Activated CD8-positive, alpha-beta memory T cell treated with anti-CD3 and anti-CD28 coated beads for 36 hours (primary cell): ENCODE measurements at regions not wholly inside any gene's neighbourhood (a gene's known extent, or its start where the extent isn't known, plus 50 kb on each side); places are given as distances from the start of the nearest gene placed in this dataset.

Experiments
- CTCF ChIA-PET: fragments of 350-600 bp; sonication (Branson Sonifier 250); formaldehyde crosslinking; loops from one replicate; lab custom pipeline; 2021; ENCODE audit warnings: antibody characterized with exemption; lab: Charles Lee
- POLR2A ChIA-PET: fragments of 350-600 bp; sonication (Branson Sonifier 250); formaldehyde crosslinking; loops from one replicate; lab custom pipeline; 2021; ENCODE audit warnings: antibody characterized with exemption; lab: Charles Lee

GRCh38 chr5:62717301-62717933 is 138.8 kb downstream of the LRRC70 start:
- CTCF ChIA-PET, result no interaction called here
- POLR2A ChIA-PET, result no interaction called here

GRCh38 chr5:62714296-62714695 is 135.7 kb downstream of the LRRC70 start:
- ChIA-PET POLR2A (no interaction called here), CTCF (no interaction called here)

GRCh38 chr5:62708481-62709325 is 130.1 kb downstream of the LRRC70 start:
- ChIA-PET CTCF (no interaction called here), POLR2A (no interaction called here)

DNA sequence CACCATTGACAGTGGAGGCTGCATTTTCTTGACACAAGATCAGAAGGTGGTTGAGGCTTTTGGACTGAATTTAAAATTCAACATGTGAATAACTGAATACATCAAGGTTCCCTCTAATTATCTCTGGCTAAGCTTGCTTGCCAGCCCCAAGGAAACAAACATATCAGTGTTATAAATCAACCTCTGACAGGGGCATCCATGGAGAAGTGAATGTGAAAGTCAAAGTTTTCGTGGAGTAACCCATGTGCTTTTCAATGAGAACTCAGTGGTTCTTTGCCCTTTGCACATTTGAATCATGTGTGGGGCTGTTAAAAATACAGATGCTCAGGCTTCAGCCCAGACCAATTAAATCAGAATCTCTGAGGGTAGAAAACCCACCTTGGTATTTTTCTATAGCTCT is 128.9 kb downstream of the LRRC70 start:
- ChIA-PET POLR2A (no interaction called here), CTCF (no interaction called here)

GRCh38 chr5:62707131-62707530 is 128.5 kb downstream of the LRRC70 start:
- ChIA-PET CTCF (no interaction called here), POLR2A (no interaction called here)

DNA sequence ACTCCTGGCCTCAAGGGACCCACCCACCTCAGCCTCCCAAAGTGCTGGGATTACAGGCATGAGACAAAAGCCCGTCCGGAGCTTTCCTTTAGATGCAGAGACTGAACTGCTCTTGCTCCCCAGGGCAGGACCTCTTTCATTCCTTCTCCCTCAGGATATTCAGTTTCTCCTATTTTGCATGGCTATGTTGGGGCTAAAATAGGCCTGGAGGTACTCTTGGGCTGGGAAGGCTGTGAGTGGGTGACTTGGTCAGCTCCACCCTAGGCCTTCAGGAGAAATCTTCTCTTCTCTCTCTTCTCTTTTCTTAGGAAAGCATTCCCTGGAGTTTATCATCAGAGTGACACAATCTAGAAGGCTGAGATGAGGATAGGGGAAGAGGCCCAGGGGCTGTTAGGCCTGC is 126.4 kb downstream of the LRRC70 start:
- ChIA-PET POLR2A (no interaction called here), CTCF (interaction anchor here (0.9 kb wide), 1 partner anchor 14 kb away, joined by 3 read pairs; no protein-coding TSS in a partner anchor)

GRCh38 chr5:62702126-62702525 is 123.5 kb downstream of the LRRC70 start:
- ChIA-PET CTCF (no interaction called here), POLR2A (no interaction called here)

DNA sequence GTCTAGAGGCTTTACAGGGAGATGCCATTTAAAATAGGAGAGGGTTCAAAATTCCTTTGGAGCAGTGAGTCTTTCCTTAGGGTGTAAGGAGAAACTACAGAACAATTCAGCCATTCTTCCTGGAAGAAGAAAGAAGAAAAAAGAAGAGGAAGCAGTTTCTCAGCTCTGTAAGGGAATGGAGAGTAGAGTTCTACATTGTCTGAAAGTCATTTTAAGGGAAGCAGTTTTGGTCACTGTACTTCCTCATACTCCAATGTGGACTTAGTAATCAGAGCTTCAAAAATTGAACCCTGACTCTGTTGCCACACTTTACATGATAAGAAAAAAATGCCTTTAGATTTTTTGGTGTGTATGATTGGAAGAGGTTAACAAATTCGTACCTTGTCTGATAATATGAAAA is 122.4 kb downstream of the LRRC70 start:
- POLR2A ChIA-PET, result no interaction called here
- CTCF ChIA-PET, result no interaction called here

GRCh38 chr5:62698756-62699155 is 120.1 kb downstream of the LRRC70 start:
- CTCF ChIA-PET, result no interaction called here

DNA sequence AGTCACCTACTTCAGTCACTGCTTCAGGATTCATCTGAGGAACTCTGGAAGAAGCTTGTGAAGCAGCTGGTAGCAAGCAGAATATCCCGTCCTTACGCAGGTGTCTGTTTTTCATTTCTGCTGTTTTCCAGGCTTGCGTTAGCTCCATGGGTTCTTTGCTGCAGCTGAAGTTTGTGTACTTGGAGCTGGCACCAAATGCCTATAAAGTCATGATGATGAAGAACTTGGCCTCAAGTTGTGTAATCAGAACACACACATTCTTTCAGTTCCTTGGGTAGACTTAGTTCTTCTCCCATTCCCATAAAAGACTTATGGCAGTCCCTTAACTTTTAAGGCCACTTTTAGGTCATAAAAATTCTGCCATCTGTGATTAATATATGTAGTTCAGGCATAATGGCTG is 116.7 kb downstream of the LRRC70 start:
- ChIA-PET CTCF (no interaction called here), POLR2A (no interaction called here)

More at GRCh38 chr5:62698756-62699155, 120.1 kb downstream of the LRRC70 start:
- POLR2A ChIA-PET, result no interaction called here

DNA sequence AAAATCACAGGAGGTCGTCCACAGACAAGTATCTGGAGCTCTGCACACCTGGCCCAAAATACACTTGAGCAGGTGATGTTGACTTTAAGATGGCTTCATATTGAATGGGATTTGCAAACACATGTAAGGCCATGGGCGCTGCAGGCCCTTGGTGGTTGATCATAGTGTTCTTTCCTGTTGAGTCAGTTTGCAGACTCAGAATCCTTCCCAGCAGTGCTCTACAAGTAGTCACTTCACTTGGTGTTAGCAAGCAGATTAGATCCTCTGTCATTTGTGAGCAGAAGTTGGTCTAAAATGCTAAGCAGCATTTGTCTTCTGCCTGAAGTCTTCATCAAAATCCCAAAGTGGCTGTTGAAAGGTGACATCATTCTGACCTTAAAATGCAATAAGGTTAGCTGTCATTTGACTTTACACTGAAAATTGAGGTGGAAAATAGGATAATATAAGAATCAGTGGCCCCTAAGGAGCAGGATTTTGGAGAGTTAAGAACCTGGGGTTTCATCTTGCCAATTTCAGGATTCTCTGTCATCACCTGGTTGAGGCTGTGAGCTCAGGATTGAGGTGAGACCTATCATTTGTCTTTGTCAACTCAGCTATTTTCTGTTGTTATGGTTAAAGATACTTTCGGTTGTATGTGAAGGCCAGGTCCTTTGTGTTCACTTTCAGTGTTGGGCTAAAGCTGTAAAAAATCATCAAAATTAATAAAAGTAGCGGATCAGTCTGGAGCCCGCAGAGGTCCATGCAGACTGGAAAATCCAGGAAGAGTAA is 114.5 kb downstream of the LRRC70 start:
- ChIA-PET POLR2A (no interaction called here), CTCF (no interaction called here)

GRCh38 chr5:62691946-62692345 is 113.3 kb downstream of the LRRC70 start:
- ChIA-PET POLR2A (no interaction called here), CTCF (no interaction called here)

- POLR2A ChIA-PET, result no interaction called here
- CTCF ChIA-PET, result no interaction called here
Observed at GRCh38 chr5:62690421-62690820, 111.8 kb downstream of the LRRC70 start.

GRCh38 chr5:62689599-62690368 is 111.2 kb downstream of the LRRC70 start:
- CTCF ChIA-PET, result no interaction called here
- POLR2A ChIA-PET, result no interaction called here

GRCh38 chr5:62686692-62687091 is 108.1 kb downstream of the LRRC70 start:
- ChIA-PET CTCF (no interaction called here), POLR2A (no interaction called here)

DNA sequence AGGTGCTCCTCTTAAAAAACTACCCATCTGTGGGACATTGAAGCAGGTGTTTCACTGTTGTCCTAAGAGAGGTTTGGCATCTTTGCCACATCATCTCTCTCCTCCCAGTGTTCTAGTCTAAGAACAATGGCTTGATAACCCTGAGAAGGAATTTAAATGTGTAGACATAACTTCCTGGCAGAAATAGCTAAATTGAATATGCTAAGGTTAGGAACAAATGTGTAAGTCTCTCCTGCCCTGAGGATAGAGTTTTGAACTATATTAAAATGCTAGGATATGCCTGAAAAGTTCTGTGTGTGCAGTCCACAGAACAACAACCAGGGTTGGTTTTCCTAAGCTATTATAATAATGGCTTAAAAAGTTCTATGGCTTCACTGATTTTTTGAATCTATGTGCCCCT is 106.6 kb downstream of the LRRC70 start:
- ChIA-PET CTCF (no interaction called here), POLR2A (interaction anchor here (0.6 kb wide), 1 partner anchor 44 kb away, joined by 3 read pairs; no protein-coding TSS in a partner anchor)

- CTCF ChIA-PET, result no interaction called here
- POLR2A ChIA-PET, result no interaction called here
Observed at GRCh38 chr5:62684310-62684709, 105.7 kb downstream of the LRRC70 start.

DNA sequence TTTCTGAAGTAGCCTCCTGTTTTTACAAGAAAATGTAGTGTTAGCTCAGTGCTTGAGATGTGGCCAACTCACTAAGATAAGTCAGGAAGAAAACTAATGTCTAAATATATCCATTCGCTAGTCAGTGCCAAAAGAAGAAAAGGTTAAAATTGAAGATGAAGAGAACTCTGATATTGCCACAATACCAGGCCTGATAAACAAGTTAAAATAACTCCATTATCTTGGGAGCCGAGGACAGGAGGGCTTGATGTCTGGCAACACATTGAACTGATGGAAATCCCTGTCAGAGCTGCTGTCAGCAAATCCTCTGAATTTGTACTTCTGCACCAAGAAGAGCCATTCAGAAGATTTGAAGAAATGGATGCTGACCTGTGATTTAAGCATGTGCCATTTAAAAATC is 103.4 kb downstream of the LRRC70 start:
- POLR2A ChIA-PET, result no interaction called here
- CTCF ChIA-PET, result no interaction called here

DNA sequence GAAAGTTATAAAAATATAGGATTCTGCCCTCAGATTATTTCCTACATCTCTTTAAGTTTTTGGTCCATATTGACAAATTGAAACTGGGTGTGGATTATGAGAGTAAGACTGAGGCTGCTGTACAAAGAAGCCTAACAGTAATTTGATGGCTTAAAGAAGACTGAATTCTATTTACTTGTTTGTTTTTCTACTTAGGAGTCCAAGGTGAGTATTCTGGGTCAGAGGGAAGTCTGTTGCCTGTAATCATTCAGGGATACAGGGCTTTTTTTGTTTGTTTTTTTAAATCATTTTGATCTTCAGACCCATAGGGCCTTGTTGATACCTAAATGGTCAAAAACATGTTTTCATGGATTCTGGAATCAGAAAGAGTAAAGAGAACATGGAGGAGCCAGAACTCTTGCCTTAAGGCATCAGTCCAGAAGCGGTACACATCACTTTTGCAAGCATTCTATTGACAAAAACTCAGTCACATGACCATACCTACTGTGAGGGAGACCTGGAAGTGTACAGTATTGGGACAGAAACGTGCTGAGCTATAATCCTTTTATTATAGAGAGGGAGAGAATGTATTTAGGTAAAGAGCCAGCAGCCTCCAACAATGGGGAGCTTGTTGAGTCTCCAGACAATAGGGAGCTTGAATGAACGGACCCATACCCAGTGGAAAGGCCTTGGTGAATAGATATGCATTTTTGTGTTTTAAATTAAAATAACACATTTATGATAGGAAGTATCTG is 102.7 kb downstream of the LRRC70 start:
- CTCF ChIA-PET, result no interaction called here
- POLR2A ChIA-PET, result no interaction called here
